NB4 (cell line): ENCODE measurements at regions not wholly inside any gene's neighbourhood (a gene's known extent, or its start where the extent isn't known, plus 50 kb on each side); places are given as distances from the start of the nearest gene placed in this dataset.

Experiments used
- MYC ChIP-seq: IDR thresholded peaks from 2 replicates; pipeline ENCODE4 v1.6.1; 2011; ENCODE audit warnings: low read depth, low read length
- TF ChIP-seq, protein P1 (sequence below): IDR thresholded peaks from one replicate; pipeline ENCODE4 v1.5.1; 2012; ENCODE audit warnings: low read depth, low read length

GRCh38 chr12:86445356-86445755, 189.2 kb upstream of the MGAT4C start:
- TF ChIP-seq, protein P1, sequence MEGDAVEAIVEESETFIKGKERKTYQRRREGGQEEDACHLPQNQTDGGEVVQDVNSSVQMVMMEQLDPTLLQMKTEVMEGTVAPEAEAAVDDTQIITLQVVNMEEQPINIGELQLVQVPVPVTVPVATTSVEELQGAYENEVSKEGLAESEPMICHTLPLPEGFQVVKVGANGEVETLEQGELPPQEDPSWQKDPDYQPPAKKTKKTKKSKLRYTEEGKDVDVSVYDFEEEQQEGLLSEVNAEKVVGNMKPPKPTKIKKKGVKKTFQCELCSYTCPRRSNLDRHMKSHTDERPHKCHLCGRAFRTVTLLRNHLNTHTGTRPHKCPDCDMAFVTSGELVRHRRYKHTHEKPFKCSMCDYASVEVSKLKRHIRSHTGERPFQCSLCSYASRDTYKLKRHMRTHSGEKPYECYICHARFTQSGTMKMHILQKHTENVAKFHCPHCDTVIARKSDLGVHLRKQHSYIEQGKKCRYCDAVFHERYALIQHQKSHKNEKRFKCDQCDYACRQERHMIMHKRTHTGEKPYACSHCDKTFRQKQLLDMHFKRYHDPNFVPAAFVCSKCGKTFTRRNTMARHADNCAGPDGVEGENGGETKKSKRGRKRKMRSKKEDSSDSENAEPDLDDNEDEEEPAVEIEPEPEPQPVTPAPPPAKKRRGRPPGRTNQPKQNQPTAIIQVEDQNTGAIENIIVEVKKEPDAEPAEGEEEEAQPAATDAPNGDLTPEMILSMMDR, result no peak
- TF ChIP-seq MYC, result no peak
